ENCODE measurements at regions not wholly inside any gene's neighbourhood (a gene's known extent, or its start where the extent isn't known, plus 50 kb on each side); places are given as distances from the start of the nearest gene placed in this dataset.

DNA sequence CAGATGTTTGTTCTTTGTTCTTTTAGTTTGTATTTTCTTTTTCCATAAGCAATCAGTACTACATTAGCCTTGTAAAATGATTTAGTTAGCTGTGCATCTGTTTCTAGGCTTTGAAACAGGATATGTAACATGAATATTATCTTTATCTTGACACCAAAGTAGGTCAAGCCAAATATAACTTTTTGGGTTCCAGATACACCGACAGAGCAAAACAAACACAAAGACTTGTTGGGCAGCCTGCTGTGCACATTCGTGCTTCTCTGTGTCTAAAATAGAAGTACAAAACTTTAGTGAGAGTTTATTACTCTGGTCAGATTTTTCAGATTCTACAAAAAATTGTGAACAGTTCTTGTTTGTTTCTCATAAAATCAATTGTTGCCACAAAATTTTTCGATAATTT is 1059.3 kb upstream of the GYPC start:
- no peak for TF ChIP-seq CTCF (IDR thresholded peaks at IDR 0.05)
- no peak for TF ChIP-seq POLR2A (IDR thresholded peaks at IDR 0.05)

Data from right lobe of liver (tissue), 4 donors.